PC-9 (cell line): ENCODE measurements at regions not wholly inside any gene's neighbourhood (a gene's known extent, or its start where the extent isn't known, plus 50 kb on each side); places are given as distances from the start of the nearest gene placed in this dataset.
"Not testable (repeated sequence)": the region's sequence is repeated elsewhere in the genome, so short reads cannot be mapped to it uniquely, and the experiment has no call there.

Experiments
- EZH2 ChIP-seq: fragments of 200-600 bp; sonication (generic); IDR thresholded peaks from 2 replicates; pipeline ENCODE4 v1.8.0; 2017; ENCODE audit warnings: antibody characterized with exemption, low read depth
- TF ChIP-seq, protein P1 (sequence below): fragments of 200-600 bp; sonication (generic); conservative IDR thresholded peaks from 2 replicates; pipeline ENCODE4 v1.6.1; 2017; ENCODE audit warnings: mixed run types, antibody characterized with exemption, mild to moderate bottlenecking, moderate library complexity

DNA sequence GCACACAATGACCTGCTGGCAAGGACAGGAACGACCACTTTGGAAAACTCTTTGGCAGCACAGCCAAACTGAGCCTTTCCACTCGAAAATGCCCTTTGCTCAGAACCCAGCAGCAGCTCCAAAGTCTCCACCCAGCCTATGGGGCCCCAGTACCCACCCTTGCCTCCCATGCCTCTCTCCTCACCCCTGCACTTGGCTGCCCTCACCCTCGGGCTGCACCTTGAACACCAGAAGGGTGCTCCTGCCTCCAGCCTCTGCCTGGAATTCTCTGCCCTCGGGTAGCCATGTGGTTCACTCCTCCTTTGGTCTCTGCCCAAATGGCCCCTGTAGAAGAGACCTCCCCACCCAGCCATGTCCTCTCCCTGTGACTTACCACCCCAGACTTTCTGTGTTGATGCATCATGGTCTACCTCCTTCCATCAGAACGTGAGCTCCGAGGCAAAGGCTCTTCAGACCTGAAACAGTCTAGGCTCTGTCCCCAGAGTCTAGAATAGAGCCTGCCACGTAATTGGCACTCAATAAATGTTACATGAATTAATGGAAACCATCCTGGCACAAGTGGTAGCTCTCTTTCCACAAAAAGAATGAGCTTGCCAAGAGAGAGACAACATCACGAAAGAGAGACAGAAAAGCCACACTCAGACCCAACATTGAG lies 68.5 kb upstream of the METTL9 start:
- TF ChIP-seq, protein P1, sequence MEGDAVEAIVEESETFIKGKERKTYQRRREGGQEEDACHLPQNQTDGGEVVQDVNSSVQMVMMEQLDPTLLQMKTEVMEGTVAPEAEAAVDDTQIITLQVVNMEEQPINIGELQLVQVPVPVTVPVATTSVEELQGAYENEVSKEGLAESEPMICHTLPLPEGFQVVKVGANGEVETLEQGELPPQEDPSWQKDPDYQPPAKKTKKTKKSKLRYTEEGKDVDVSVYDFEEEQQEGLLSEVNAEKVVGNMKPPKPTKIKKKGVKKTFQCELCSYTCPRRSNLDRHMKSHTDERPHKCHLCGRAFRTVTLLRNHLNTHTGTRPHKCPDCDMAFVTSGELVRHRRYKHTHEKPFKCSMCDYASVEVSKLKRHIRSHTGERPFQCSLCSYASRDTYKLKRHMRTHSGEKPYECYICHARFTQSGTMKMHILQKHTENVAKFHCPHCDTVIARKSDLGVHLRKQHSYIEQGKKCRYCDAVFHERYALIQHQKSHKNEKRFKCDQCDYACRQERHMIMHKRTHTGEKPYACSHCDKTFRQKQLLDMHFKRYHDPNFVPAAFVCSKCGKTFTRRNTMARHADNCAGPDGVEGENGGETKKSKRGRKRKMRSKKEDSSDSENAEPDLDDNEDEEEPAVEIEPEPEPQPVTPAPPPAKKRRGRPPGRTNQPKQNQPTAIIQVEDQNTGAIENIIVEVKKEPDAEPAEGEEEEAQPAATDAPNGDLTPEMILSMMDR = not testable (repeated sequence)
- not testable (repeated sequence) for TF ChIP-seq EZH2
